ENCODE measurements at regions not wholly inside any gene's neighbourhood (a gene's known extent, or its start where the extent isn't known, plus 50 kb on each side); places are given as distances from the start of the nearest gene placed in this dataset.
"Not testable (repeated sequence)": the region's sequence is repeated elsewhere in the genome, so short reads cannot be mapped to it uniquely, and the experiment has no call there.

- DNase-seq: peak; percentile 53
Observed at GRCh38 chr1:57623039-57623790, 199.4 kb upstream of the DAB1 start.

DNA sequence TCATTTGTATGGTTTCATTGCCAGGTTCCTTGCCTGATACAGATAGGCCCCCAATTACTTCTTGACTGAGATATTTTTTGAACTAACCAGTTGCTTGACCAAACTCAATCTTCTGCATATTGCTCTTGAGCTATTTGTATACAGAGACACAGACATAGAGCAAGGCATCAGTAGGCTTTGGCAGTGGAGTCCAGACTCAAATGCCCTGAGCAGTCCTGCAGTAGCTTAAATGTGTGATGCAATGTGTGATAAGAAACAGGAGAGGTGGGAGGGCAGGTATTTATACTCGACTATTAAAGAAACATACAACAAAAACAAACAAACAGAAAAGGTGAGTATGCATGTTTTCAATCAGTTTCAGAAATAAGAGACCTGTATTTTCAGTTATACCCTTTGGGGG lies 197.9 kb upstream of the DAB1 start:
- DNase-seq: no peak

DNA sequence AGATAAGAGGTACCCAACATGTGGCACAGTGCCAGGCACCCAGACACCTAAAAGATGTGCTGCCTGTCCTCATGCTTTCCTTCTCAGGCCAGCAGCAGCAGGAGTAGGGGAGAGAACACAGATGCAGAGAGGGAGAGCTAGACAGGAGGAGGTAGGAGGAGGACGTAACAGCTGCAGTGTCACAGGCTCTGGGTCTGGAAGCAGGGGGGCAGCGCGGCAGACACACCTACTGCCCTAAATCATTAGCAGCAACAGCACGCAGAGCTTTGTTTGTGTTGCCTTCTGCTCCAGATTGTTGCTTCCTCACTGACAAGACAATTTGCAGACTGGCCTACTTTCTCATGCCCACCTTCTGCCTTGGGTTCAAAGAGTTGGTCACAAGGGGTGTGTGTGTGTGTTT lies 196.7 kb upstream of the DAB1 start:
- DNase-seq: no peak

DNA sequence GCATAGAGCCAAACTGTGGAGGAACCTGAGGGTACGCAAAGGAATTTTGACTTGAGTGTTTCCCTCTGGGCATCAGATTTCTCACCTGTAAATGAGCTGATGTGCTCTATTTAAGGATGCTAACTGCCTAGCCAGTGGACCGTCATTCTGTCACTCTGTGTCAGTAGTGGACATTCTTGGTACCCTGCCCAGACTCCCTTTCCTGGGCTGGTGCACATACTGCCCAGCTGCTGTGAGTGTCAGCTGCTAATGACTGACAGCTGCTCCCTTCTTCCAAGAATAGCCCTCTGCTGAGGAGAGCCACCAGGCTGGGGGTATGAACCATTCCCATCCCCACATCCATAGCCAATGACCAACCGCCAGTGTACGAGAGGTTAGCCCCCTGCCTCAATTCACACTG lies 193.1 kb upstream of the DAB1 start:
- DNase-seq: peak; percentile 15

DNA sequence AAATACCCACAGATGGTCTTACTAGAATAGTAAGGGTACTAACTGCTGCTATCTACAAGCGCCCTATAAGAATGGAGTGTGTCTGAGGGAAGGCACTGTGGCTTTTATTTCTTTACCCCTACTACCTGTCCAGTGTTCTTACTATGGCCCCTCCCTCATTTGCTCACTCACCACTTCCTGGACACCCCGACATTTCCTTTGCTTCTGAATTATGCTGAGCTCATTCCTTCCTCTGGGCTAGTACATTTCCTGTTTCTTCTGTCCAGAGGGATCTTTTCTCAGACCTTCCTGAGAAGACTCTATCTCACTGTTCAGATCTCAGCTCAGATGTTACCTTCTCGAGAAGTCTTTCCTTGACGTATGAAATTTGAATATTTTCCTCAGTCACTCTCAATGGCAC lies 192.1 kb upstream of the DAB1 start:
- DNase-seq: peak; percentile 39

- no peak for DNase-seq
Observed at GRCh38 chr1:57612833-57613232, 189.0 kb upstream of the DAB1 start.

- DNase-seq: no peak
Observed at GRCh38 chr1:57605933-57606332, 182.1 kb upstream of the DAB1 start.

DNA sequence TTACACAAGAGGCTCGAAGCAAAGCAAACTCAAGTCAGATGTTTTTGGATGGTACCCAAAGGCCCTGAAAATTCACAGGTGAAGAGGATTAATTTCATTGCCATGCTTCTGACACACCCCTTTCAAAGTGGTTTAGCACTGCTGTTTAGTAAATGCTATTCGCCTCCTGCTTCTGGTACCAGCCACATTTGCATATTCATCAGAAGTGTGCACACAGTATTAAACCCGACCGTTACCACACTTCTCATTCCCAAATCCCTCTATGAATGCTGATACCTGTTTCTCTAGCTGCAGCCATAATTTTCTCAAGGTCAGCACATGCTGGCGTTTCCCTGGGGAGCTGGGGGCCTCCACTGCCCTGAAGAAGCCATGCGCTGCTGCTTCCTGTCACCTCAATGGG lies 179.8 kb upstream of the DAB1 start:
- no peak for DNase-seq

GRCh38 chr1:57600424-57600823 lies 176.6 kb upstream of the DAB1 start:
- no peak for DNase-seq

DNA sequence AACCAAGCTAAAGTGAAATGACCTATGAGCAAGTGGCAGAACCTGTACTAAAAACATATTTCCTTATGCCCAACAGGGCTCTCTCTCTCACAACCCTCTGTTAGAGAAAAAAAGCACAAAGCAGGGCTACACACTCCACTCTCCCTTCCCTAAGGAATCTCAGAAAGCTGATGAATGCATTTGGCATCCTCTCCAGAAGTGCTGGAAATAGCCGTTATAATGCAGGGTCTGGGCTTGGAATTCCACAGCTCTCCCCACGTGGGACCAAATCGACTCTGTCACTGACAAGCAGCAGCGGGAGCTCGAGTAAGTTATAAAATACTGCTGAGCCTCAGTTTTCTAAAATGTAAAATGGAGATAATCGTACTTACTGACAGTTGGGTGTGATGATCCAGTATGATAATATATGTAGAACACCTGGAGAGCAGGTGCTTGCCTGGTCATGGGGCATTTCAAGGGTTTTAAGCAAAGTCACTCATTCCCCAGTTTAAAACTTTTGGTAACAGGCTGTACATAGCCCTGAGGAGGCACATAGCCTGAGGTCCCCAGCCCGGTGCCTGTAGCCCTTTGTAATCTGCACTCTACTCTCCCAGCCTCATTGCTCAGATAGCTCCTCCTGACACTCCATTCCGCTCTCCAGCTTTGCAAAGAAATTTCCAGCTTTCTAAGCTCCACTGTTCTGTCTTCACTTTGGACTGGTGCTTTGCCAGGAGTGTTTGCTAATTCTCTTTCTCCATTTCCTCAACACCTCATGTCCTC lies 175.6 kb upstream of the DAB1 start:
- no peak for DNase-seq

GRCh38 chr1:57597036-57597435 lies 173.2 kb upstream of the DAB1 start:
- DNase-seq: no peak

DNA sequence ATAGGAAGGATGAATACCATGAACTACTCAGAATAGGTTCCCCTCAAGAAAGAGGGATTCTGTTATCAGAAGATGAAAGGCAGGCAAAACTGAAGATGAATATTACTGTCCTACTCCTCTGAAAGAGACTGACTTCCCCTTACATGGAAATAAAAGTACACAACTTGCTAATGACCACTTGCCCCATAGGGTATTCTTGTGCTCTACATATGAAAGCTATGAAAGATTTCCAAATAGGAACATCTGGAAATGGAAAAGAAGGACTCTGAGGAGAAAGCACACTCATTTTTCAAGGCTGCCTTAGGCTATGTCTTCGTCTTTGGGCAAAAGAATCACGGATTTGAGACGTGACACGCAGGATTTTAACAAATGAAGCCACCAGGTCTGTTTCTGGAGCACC lies 170.1 kb upstream of the DAB1 start:
- no peak for DNase-seq

- DNase-seq: no peak
Observed at GRCh38 chr1:57591842-57592241, 168.0 kb upstream of the DAB1 start.

GRCh38 chr1:57590978-57591377 lies 167.1 kb upstream of the DAB1 start:
- DNase-seq: no peak

DNA sequence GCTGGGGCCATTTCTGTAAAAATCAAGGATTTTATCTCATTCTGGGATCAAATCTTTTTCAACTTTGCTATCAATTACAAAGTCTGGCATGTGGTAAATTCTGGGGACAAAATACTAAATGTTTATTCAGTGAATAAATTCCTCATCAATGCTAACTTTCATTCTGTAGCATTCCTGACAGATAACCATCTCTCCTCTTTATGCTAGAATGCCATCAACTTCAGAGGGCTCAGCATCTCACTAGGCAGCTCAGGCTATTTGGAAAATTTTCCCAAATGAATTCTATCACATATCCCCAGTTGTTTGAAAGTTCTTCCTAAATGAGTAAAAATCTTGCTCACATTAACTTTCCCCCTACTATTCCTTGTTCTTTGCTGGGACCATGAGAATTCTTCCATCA lies 163.0 kb upstream of the DAB1 start:
- no peak for DNase-seq

GRCh38 chr1:57578680-57579079 lies 154.8 kb upstream of the DAB1 start:
- no peak for DNase-seq

DNA sequence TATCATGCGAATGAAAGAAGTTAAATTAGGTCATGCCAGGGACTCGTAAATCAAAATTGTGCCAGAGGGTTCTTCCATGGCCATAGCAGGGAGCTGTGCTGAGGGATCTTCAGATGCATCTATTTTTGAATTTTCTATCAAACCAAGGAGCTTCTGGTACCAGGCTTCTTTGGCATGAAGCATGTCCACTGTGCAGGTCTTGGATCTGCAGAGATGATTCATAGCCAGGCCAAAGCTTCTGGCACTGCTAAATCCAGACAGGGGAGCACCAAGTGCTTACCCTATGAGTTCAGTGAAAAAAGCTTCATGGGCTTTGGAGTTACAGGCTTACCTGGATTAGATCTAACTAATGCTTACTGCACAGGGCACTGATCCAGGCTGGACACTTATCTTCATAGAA lies 154.2 kb upstream of the DAB1 start:
- DNase-seq: no peak

DNA sequence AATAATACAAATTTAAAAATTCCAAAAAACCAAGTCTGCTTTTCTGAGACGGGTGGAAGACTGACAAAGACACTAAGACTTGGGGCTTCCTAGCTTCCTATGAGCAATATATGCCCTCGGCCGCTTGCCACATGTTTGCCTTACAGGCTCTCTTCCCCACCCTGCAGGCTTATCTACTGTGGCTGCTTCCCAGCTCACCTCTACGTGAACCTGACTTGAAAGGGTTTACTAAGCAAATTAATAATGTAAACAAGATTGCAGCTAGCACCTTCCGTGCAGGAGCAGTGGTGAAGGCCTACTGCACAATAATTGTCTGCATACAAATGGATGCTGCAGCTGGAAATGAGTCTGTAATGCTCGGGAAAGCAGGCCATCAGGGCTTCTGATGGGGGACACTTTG lies 152.9 kb upstream of the DAB1 start:
- no peak for DNase-seq

DNA sequence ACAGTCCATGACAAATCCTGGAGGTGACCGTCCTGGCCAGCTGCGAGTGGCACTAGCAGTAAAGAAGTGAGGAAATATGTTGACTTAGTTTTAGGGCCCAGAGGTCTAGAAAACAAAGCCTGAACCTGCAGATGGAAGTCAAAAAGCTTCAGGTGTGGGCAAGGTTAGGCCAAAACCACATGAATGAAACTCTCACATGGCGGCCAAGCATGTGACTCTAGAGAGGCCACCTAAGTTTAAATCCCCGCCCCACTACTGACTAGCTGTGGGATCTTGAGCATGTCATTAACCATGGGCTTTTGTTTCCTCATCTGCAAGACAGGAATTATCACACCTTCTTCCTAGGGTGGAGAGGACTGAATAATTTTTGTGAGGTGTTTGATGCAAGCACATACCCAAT lies 148.2 kb upstream of the DAB1 start:
- DNase-seq: no peak

DNA sequence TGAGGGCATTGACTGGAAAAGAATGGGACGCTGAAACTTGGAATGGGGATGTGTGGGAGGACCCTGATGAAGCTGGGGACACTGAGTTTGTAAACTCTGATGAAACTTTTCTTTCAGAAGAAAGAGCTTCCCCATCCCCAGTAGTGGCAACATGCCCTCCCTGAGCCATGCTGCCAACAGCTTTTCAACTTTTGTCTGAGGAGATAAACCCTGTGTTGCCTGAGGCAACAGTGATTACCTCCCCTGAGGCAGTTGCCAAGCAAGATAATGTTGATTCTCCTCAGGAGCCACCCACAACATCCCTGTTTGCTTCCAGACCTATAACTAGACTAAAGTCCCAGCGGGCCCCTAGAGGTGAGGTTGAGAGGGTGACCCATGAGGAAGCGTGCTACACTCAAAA lies 134.2 kb upstream of the DAB1 start:
- DNase-seq: not testable (repeated sequence)

DNA sequence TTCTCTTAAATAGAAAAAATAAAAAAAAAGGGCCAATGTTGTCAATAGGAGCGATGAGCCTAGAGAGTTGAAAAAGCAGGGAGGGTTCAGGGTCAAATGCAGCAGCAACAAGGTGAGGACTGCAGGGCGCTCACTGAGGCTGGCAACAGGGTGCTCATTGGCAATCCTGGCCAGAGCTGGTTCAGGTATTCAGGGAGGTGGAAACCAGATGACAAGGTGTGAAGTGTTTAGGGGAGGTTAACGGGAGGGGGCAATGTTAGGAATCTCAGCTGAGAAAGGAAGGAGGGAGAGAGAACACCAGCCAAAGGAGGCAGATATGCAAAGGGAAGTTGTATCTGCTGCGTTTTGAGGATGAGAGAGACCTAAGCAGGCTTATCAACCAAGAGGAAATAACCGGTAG lies 129.8 kb upstream of the DAB1 start:
- DNase-seq: no peak

DNA sequence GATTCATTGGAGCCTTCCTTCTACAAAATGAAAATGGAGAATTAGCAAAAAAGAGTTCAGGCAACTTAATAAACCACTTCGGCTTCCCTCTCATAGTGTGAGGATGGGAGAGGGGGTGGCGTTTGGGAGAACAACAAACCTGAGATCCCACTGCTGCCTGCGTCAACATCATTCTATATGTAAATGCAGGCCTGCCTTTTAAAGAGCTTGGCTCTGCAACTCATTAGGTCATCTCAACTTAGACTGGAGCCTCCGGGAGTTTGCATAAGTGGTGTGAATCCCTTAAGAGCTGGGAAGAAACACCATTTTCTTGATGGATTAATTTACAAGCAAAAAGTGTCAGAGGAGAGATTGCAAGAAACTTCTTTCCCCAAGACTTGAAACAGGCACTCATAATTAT lies 127.6 kb upstream of the DAB1 start:
- no peak for DNase-seq

DNA sequence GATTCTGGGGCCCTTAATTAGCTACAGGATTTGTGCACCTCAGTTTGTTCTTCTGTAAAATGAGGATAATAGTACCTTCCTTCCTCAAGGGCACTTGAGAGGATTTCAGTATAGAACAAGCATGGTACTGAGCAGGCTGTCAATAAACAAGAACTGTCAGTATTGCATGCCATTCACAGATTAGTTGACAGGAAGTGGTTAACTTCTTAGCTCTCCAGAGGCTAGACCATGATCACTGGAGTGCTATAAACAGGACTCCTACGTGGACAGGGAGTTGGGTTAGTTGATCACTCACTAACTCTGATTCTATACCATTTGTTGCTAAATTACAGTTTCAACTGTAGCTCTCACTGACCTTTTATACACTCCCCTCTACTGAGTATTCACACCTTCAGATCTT lies 126.2 kb upstream of the DAB1 start:
- no peak for DNase-seq

DNA sequence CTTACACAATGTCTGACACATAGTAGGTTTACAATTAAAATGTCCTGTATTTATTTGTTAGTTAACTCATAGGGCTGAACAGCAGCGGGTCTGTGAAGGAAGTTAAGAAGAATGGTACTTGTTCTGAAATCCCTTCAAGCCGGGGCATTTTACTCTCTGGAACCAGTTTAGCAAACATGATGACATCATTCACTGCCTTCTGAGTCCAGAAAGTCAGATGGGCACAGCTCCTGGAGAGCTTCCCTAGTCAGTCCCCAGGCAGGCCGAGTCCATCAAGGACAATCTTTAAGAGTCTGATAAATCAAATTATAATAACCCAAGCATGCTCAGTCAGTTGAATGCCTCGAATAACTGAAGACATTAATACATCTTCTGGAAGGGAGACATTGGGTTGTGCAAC lies 125.4 kb upstream of the DAB1 start:
- DNase-seq: no peak
